ENCODE measurements at regions not wholly inside any gene's neighbourhood (a gene's known extent, or its start where the extent isn't known, plus 50 kb on each side); places are given as distances from the start of the nearest gene placed in this dataset.

GRCh38 chr5:50302815-50303490, 138.1 kb downstream of the EMB start:
- no peak for TF ChIP-seq CTCF (IDR thresholded peaks at IDR 0.05; ENCODE audit: control extremely low read depth in 1 of 3, insufficient read depth in 1 of 3, low read depth in 1 of 3, low read length in 3 of 3)
- no peak for TF ChIP-seq ATF2 (IDR thresholded peaks at IDR 0.05; ENCODE audit: low read length)
- no peak for TF ChIP-seq ZNF274 (IDR thresholded peaks at IDR 0.05; ENCODE audit: borderline replicate concordance, extremely low read depth, low read length)
- TF ChIP-seq RAD21 (IDR thresholded peaks at IDR 0.05 in 1 of 2, conservative IDR thresholded peaks at IDR 0.05 in 1 of 2; ENCODE audit: low read depth in 2 of 2, low read length in 2 of 2): no peak
- no peak for TF ChIP-seq RXRA (IDR thresholded peaks at IDR 0.05; ENCODE audit: insufficient read depth, low read depth, low read length)
- TF ChIP-seq TCF12 (IDR thresholded peaks at IDR 0.05; ENCODE audit: low read depth, low read length): no peak
- TF ChIP-seq YY1 (IDR thresholded peaks at IDR 0.05; ENCODE audit: low read depth, low read length): no peak
- TF ChIP-seq POLR2A (IDR thresholded peaks at IDR 0.05; ENCODE audit: control extremely low read depth in 1 of 2, low read depth in 2 of 2, low read length in 2 of 2): no peak
- TF ChIP-seq CHD1 (IDR thresholded peaks at IDR 0.05; ENCODE audit: low read depth, low read length): no peak
- no peak for TF ChIP-seq EZH2 (IDR thresholded peaks at IDR 0.05; ENCODE audit: low read depth, low read length, severe bottlenecking)
- TF ChIP-seq NANOG (IDR thresholded peaks at IDR 0.05; ENCODE audit: insufficient read depth, low read depth, low read length, poor library complexity, severe bottlenecking): no peak
